IMR-90 (cell line): ENCODE measurements at regions not wholly inside any gene's neighbourhood (a gene's known extent, or its start where the extent isn't known, plus 50 kb on each side); places are given as distances from the start of the nearest gene placed in this dataset.

ENCODE experiments used
- ATAC-seq: fragments of 200-7000 bp; cut with Tn5 transposase; 2 replicates; pipeline ENCODE4 v1.9.1; 2020; ENCODE audit warnings: low read depth, mild to moderate bottlenecking, moderate library complexity
- BruUV-seq: library from RNA; stranded (reverse); fragments of 400-500 nt; replicated peaks from 2 replicates; lab custom pipeline; 2021; lab: Mats Ljungman, UMichigan
- CTCF ChIA-PET: fragments of 300-600 bp; formaldehyde crosslinking; extraction: SDS; loops from one replicate; lab custom pipeline; 2021; ENCODE audit warnings: antibody characterized with exemption; lab: Yijun Ruan, JAX
- POLR2A ChIA-PET: fragments of 300-600 bp; sonication (Branson Sonifier 250); formaldehyde crosslinking; loops from one replicate; lab custom pipeline; 2022; ENCODE audit warnings: antibody characterized with exemption; ENCODE audit not compliant: unreplicated experiment; lab: Charles Lee
- DNase-seq: peaks from one replicate; pipeline ENCODE4 v3.0.0; 2013
- H2AFZ ChIP-seq: replicated peaks from 2 replicates; pipeline ENCODE3; 2013; ENCODE audit warnings: low read length, mild to moderate bottlenecking; ENCODE audit not compliant: poor library complexity
- H2AK5ac ChIP-seq: 2 replicates; pipeline ENCODE4 v1.6.1; 2013; ENCODE audit warnings: low read depth, low read length, inconsistent platforms
- H2AK9ac ChIP-seq: replicated peaks from 2 replicates; pipeline ENCODE3; 2013; ENCODE audit warnings: mild to moderate bottlenecking, low read depth, low read length, moderate library complexity; ENCODE audit not compliant: poor library complexity
- H2BK120ac ChIP-seq: 2 replicates; pipeline ENCODE4 v1.6.1; 2013; ENCODE audit warnings: low read depth, low read length, inconsistent platforms
- H2BK15ac ChIP-seq: 3 replicates; pipeline ENCODE4 v1.6.1; 2013; ENCODE audit warnings: low read depth, low read length, inconsistent platforms
- H2BK20ac ChIP-seq: 2 replicates; pipeline ENCODE4 v1.6.1; 2013; ENCODE audit warnings: low read depth, mild to moderate bottlenecking, inconsistent platforms, low read length, moderate library complexity
- H2BK5ac ChIP-seq: 2 replicates; pipeline ENCODE4 v1.6.1; 2013; ENCODE audit warnings: mild to moderate bottlenecking, low read depth, low read length, inconsistent platforms; ENCODE audit not compliant: poor library complexity, severe bottlenecking
- H3K14ac ChIP-seq: replicated peaks from 2 replicates; pipeline ENCODE4 v1.6.1; 2013; ENCODE audit warnings: low read depth, low read length, inconsistent platforms
- H3K18ac ChIP-seq: 2 replicates; pipeline ENCODE4 v1.6.1; 2013; ENCODE audit warnings: low read depth, low read length, control low read depth
- H3K23ac ChIP-seq: 2 replicates; pipeline ENCODE4 v1.6.1; 2013; ENCODE audit warnings: low read depth, low read length, inconsistent platforms
- H3K27ac ChIP-seq: 2 replicates; pipeline ENCODE4 v1.5.1; 2013; ENCODE audit warnings: mild to moderate bottlenecking, control low read depth, low read length; ENCODE audit not compliant: insufficient read depth
- H3K27me3 ChIP-seq: 2 replicates; pipeline ENCODE4 v1.6.1; 2013; ENCODE audit warnings: low read length; ENCODE audit not compliant: control insufficient read depth, insufficient read depth
- H3K36me3 ChIP-seq: 2 replicates; pipeline ENCODE4 v1.6.1; 2013; ENCODE audit warnings: low read length, mixed read lengths; ENCODE audit not compliant: control insufficient read depth, insufficient read depth
- H3K4ac ChIP-seq: 2 replicates; pipeline ENCODE4 v1.6.1; 2013; ENCODE audit warnings: low read depth, low read length, inconsistent platforms
- H3K4me1 ChIP-seq: 2 replicates; pipeline ENCODE4 v1.6.1; 2013; ENCODE audit warnings: low read length, mixed read lengths; ENCODE audit not compliant: control insufficient read depth, insufficient read depth
- H3K4me2 ChIP-seq: 2 replicates; pipeline ENCODE4 v1.6.1; 2013; ENCODE audit warnings: low read depth, mild to moderate bottlenecking, control low read depth, low read length, moderate library complexity
- H3K4me3 ChIP-seq: 2 replicates; pipeline ENCODE4 v1.5.1; 2013; ENCODE audit warnings: low read depth, mild to moderate bottlenecking, control low read depth, low read length, moderate library complexity; ENCODE audit not compliant: insufficient read depth
- H3K56ac ChIP-seq: 2 replicates; pipeline ENCODE4 v1.6.1; 2013; ENCODE audit warnings: low read length, inconsistent platforms; ENCODE audit not compliant: insufficient read depth; ENCODE audit errors: extremely low read depth
- H3K79me1 ChIP-seq, 2 experiments: 2 replicates each; pipeline ENCODE4 v1.6.1; 2013; ENCODE audit warnings: low read length in 2 of 2, inconsistent platforms in 1 of 2, low read depth in 1 of 2
- H3K9ac ChIP-seq: 2 replicates; pipeline ENCODE4 v1.6.1; 2013; ENCODE audit warnings: low read depth, low read length, control low read depth
- H3K9me1 ChIP-seq: 2 replicates; pipeline ENCODE4 v1.6.1; 2013; ENCODE audit warnings: low read length, inconsistent platforms; ENCODE audit not compliant: insufficient read depth
- H3K9me3 ChIP-seq: 2 replicates; pipeline ENCODE4 v1.6.1; 2013; ENCODE audit warnings: low read length; ENCODE audit not compliant: control insufficient read depth, insufficient read depth
- H4K20me1 ChIP-seq: 2 replicates; pipeline ENCODE4 v1.6.1; 2013; ENCODE audit warnings: low read length, inconsistent platforms; ENCODE audit not compliant: insufficient read depth
- H4K5ac ChIP-seq: 2 replicates; pipeline ENCODE4 v1.6.1; 2013; ENCODE audit warnings: mild to moderate bottlenecking, low read depth, low read length, control low read depth
- H4K8ac ChIP-seq, 2 experiments: 2 replicates each; pipeline ENCODE4 v1.6.1; 2013; ENCODE audit warnings: low read depth in 2 of 2, low read length in 2 of 2, control low read depth in 1 of 2, inconsistent platforms in 1 of 2
- H4K91ac ChIP-seq: 2 replicates; pipeline ENCODE4 v1.6.1; 2013; ENCODE audit warnings: low read depth, low read length, inconsistent platforms; ENCODE audit not compliant: insufficient read depth
- BHLHE40 ChIP-seq: fragments of 150-350 bp; IDR thresholded peaks from 2 replicates; pipeline ENCODE4 v1.6.1; 2016; ENCODE audit warnings: mild to moderate bottlenecking, low read depth, low read length
- MAFK ChIP-seq: IDR thresholded peaks from 2 replicates; pipeline ENCODE4 v1.6.1; 2012; ENCODE audit warnings: low read depth, low read length, improper control_type of control experiment
- MAZ ChIP-seq: IDR thresholded peaks from 2 replicates; pipeline ENCODE4 v1.6.1; 2012; ENCODE audit warnings: low read depth, mild to moderate bottlenecking, low read length, improper control_type of control experiment, moderate library complexity, borderline replicate concordance
- MXI1 ChIP-seq: IDR thresholded peaks from 2 replicates; pipeline ENCODE4 v1.6.1; 2012; ENCODE audit warnings: low read depth, mild to moderate bottlenecking, low read length, moderate library complexity, borderline replicate concordance
- RCOR1 ChIP-seq: IDR thresholded peaks from 2 replicates; pipeline ENCODE4 v1.6.1; 2012; ENCODE audit warnings: mild to moderate bottlenecking, low read length, improper control_type of control experiment; ENCODE audit not compliant: insufficient replicate concordance
- WGBS, 2 experiments: methylation state at CpG; one replicate each; pipeline versions ENCODE4 v1.1.5 to v1.1.7; 2013; ENCODE audit warnings: missing lambda C conversion rate in 2 of 2; ENCODE audit not compliant: insufficient read length in 1 of 2; ENCODE audit errors: extremely low coverage in 2 of 2; 5-methylcytosine and 5-hydroxymethylcytosine counted together
- dilution Hi-C: fragments of 300-500 bp; cut with HindIII; formaldehyde crosslinking; loops from one replicate; pipeline ENCODE4 v1.14.3; 2018; ENCODE audit warnings: low sequenced_read_pairs; ENCODE audit not compliant: unreplicated experiment
- in situ Hi-C: fragments of 300-500 bp; cut with MboI; formaldehyde crosslinking; loops from 3 replicates; pipeline ENCODE4 v1.14.3; 2019; ENCODE audit warnings: low sequenced_read_pairs, inconsistent platforms, mixed read lengths
- intact Hi-C: fragments of 100-400 bp; cut with micrococcal nuclease; formaldehyde crosslinking; loops from 2 replicates; pipeline ENCODE4 v1.10.0; 2022

GRCh38 chr5:130385656-130386055, 481.4 kb downstream of the CHSY3 start:
- H3K56ac ChIP-seq = no peak overlapping the region
- 0% methylated on average over 1 of the region's 2 CpGs; no CpG with 5 or more reads in 1 of the 2 experiments for WGBS, 2 experiments
- H2AK5ac ChIP-seq = no peak overlapping the region
- H2AK9ac ChIP-seq = no peak overlapping the region
- H3K79me1 ChIP-seq = no peaks in the 10 kb centered on the region
- H3K4me2 ChIP-seq = no peak overlapping the region
- CTCF ChIA-PET = no interaction called here
- H3K36me3 ChIP-seq = no peaks in the 10 kb centered on the region
- no peak overlapping the region for H3K14ac ChIP-seq
- H2BK120ac ChIP-seq = no peak overlapping the region
- H3K27me3 ChIP-seq = no peaks in the 10 kb centered on the region
- no peak overlapping the region for H3K4ac ChIP-seq
- no peaks in the 10 kb centered on the region for H3K9me1 ChIP-seq
- H3K9me3 ChIP-seq = peaks cover 8% of the 10 kb centered on the region
- dilution Hi-C loops (no loop called here), intact Hi-C loops (no loop called here), in situ Hi-C loops (no loop called here)
- H3K9ac ChIP-seq = no peak overlapping the region
- H4K5ac ChIP-seq = no peak overlapping the region
- no peak overlapping the region for H3K18ac ChIP-seq
- H4K8ac ChIP-seq = no peak overlapping the region
- H4K20me1 ChIP-seq = no peaks in the 10 kb centered on the region
- no peak overlapping the region for H3K4me3 ChIP-seq
- no peak overlapping the region for H3K27ac ChIP-seq
- H3K23ac ChIP-seq = no peak overlapping the region
- POLR2A ChIA-PET = no interaction called here
- no peak for ATAC-seq
- no peaks in the 10 kb centered on the region for H3K4me1 ChIP-seq
- H4K91ac ChIP-seq = no peak overlapping the region
- H2AFZ ChIP-seq = no peak overlapping the region
- no peak overlapping the region for H2BK5ac ChIP-seq
- no peak overlapping the region for H2BK20ac ChIP-seq
- no peak for TF ChIP-seq RCOR1
- no peak for TF ChIP-seq MAFK
- TF ChIP-seq BHLHE40 = no peak
- no peak for TF ChIP-seq MXI1
- no peak for TF ChIP-seq MAZ
- DNase-seq = no peak
- H2BK15ac ChIP-seq = no peak overlapping the region
- BruUV-seq = no TSS peak
